A549 (cell line): ENCODE measurements at regions not wholly inside any gene's neighbourhood (a gene's known extent, or its start where the extent isn't known, plus 50 kb on each side); places are given as distances from the start of the nearest gene placed in this dataset.

ENCODE experiments used
- CTCF ChIP-seq: fragments of >200 bp; sonication (Bioruptor Twin); formaldehyde crosslinking; IDR thresholded peaks from 3 replicates; pipeline ENCODE4 v1.5.1; 2016
- E2F6 ChIP-seq: IDR thresholded peaks from 2 replicates; pipeline ENCODE4 v1.6.1; 2012; ENCODE audit warnings: low read depth, borderline replicate concordance
- EHMT2 ChIP-seq: fragments of 200-600 bp; sonication (generic); IDR thresholded peaks from 2 replicates; pipeline ENCODE4 v1.6.1; 2016; ENCODE audit warnings: antibody characterized with exemption, low read depth, mild to moderate bottlenecking, moderate library complexity
- ELK1 ChIP-seq: fragments of 150-350 bp; IDR thresholded peaks from 2 replicates; pipeline ENCODE4 v1.6.1; 2014; ENCODE audit warnings: low read depth, mild to moderate bottlenecking, low read length
- POLR2A ChIP-seq: IDR thresholded peaks from 2 replicates; pipeline ENCODE4 v1.6.1; 2012; ENCODE audit warnings: mild to moderate bottlenecking, low read length
- RAD21 ChIP-seq, 2 experiments: fragments of >200 bp in 1 of 2; sonication (Bioruptor Twin) in 1 of 2; formaldehyde crosslinking in 1 of 2; IDR thresholded peaks in 1 of 2; conservative IDR thresholded peaks in 1 of 2; 2 replicates in 1 of 2; 3 replicates in 1 of 2; pipeline ENCODE4 v1.6.1; 2012 to 2018; ENCODE audit warnings: inconsistent platforms in 1 of 2
- RFX5 ChIP-seq: fragments of 450-650 bp; IDR thresholded peaks from 2 replicates; pipeline ENCODE4 v1.7.1; 2014; ENCODE audit warnings: antibody characterized with exemption, mild to moderate bottlenecking, moderate library complexity

- no peak for TF ChIP-seq EHMT2
- no peak for TF ChIP-seq POLR2A
- TF ChIP-seq CTCF, result no peak
- no peak for TF ChIP-seq E2F6
- TF ChIP-seq RAD21 (conservative IDR thresholded peaks at IDR 0.05 in 1 of 2, IDR thresholded peaks at IDR 0.05 in 1 of 2), result no peak
- TF ChIP-seq RFX5, result no peak
- TF ChIP-seq ELK1, result no peak
Measured at GRCh38 chr7:109498131-109498530, 928.5 kb downstream of the DNAJB9 start.
